SIG-M5 treated with dmso at 0.1 percent for 504 hours (cell line): ENCODE measurements at regions not wholly inside any gene's neighbourhood (a gene's known extent, or its start where the extent isn't known, plus 50 kb on each side); places are given as distances from the start of the nearest gene placed in this dataset.
A peak's percentile ranks its signal among the peaks of the same experiment; 100 is the strongest.

Experiments used
- DNase-seq: peaks from one replicate; lab custom pipeline; 2025; ENCODE audit not compliant: unreplicated experiment; lab: John Stamatoyannopoulos, UW

DNA sequence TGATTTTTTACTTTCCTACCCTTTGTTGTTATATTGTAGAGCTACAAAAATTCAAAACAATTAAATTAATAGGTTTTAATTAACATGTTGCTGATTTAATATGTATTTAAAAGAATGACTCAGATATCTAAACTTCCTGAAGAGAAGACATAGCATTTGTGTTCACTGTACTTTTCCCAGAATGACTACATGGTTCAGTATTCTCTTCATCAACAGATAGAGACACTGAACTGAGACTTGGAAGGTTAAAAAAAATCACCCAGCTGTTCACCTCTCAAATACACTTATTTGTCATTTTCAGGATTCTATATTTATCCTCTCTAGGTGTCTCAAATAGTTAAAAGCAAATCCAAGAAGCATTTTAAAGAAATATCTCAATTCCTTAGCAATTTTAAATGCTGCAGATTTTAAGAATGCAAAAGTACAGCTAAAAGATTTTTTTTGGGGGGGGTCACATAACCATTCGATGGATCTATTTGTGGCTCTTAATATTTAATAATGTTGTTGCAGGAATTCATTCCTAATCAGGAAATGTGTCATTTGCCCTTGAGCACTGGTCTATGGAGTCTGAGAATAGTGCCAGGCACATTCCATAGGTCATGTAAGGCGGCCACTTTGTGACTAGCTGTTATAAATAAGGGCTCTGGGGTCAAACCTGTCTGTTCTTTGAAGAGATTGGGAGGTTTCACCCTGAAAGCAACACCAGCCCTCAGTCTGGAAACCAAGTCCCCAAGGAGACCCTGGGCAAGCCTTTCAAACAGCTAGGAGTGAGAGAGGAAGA, 463.1 kb downstream of the NR2F1-AS1 start:
- no peak for DNase-seq

DNA sequence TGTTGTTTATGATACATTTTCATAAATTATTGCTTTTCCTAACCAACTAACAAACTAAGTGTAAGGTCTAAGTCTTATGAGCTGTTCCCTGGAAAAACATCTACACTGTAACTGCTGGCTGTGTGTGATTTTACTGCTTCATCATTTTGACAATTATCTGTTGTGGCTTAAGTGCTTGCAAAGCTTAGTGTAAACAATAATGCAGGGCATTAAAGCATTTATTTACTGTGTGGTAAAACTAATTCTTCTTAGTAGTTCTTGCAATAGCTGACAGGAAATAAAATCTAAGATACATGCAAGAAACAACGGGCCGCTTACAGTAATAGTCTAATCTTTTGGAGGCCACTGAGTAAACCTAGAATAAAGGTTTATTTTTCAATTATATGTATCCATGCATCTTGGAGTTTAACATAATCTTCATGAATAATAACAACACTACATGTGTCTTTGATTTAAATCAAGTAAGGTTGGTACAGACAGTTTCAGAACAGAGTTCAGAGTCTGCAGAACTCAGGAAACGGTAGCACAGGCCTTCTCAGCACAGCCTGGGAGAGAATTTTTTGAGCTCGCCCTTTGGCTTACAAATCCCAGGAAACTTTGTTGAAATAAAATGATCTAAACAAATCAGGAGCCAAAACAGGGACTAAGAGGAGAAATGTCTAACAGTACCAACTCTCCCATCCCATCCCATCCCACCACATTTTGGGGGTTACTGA, 473.1 kb downstream of the NR2F1-AS1 start:
- DNase-seq: no peak

GRCh38 chr5:93107141-93107540, 473.9 kb downstream of the NR2F1-AS1 start:
- DNase-seq: no peak

GRCh38 chr5:93101661-93102060, 479.4 kb downstream of the NR2F1-AS1 start:
- DNase-seq: no peak

- no peak for DNase-seq
Observed at GRCh38 chr5:93100976-93101375, 480.0 kb downstream of the NR2F1-AS1 start.

GRCh38 chr5:93100428-93100827, 480.6 kb downstream of the NR2F1-AS1 start:
- no peak for DNase-seq

- no peak for DNase-seq
Observed at GRCh38 chr5:93099902-93100347, 481.1 kb downstream of the NR2F1-AS1 start.

GRCh38 chr5:93096561-93096960, 484.5 kb downstream of the NR2F1-AS1 start:
- no peak for DNase-seq

DNA sequence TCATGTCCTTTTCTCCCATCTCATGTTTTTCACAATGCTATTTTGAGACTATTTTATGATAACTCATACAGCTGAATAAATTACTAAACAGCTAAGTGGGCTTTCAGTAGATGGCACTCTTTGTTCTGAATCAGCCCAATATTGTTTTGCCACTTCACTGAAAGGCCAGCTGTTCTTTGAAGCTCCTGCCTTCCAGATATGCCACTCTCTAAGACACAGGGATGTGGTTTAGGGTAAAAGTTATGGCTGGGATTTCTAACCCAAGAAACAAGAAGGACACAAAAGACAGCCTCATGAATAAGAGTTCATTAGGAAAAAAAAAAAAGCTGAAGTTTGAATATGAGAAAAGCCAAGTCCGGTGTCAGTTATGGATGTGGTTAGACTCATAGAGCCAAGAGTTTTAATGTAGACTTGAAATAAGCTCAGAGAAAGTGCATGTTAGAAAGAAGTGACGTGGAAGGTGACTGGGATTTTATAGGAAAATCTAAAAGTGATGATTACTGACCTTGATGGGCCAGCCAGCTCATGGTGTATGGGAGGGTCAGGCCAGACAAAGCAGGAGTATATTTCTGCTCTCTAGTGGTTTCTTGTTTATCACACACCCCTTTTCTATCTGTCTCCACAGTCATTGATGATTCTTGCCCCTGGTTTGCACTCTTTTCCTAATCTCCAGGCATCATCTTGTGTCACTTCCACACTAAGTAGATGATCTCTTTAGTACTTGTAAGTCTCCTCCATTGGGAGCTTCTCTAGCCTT, 488.5 kb downstream of the NR2F1-AS1 start:
- DNase-seq: no peak

DNA sequence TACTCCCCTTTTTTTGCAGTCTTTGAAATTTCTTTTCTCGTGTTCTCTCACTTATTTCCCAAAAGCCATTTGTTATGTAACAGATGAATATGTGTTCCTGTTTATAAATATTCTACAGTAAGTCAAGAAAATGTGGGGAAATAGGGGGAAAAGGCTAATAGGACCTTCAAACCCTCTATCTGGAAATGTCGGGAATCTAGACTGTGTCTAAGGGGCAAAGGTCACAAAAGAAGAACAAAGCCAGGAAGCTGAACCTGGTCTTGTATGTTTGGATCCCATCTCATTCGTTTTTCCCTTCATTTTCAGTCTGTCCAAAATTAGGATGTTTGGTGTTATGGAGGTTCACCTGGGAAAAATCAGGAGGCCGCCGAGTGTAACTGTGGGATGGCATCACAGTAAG, 490.3 kb downstream of the NR2F1-AS1 start:
- DNase-seq: no peak

DNA sequence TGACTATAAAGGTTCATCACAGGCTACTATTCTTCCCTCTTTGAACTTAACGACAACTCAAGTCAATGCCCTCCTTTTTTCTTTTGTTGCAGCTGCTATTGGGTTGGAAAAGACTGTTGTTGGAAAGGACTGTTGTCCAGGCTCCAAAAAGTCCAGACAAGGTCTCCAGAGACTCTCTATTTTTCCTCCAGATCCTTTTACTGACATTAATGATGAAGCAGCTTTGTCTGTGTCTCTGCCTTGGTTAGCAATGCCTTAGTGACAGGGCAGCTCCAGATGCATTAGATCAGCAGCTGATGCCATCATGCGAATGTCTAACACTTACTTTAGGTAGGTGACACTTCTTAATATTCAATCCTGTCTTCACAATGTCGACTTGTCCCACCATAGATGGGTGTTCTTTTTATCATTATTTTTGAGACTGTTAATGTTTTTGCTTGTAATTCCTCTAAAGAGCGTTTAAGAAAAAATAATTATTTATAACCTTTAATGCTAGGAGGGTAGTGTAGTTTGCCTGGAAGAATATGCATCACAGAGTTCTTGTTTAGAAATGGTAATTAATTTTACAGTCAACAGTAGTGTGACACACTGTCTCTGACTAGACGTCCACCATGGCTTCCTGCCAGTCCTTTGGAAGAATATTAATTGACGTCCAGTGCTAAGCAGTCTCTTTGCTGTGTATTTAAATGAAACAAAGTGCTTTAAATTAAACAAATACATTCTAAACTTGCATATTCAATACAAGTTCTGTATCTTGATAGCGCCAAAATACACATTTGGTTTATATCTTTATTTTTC, 492.2 kb downstream of the NR2F1-AS1 start:
- DNase-seq: no peak

DNA sequence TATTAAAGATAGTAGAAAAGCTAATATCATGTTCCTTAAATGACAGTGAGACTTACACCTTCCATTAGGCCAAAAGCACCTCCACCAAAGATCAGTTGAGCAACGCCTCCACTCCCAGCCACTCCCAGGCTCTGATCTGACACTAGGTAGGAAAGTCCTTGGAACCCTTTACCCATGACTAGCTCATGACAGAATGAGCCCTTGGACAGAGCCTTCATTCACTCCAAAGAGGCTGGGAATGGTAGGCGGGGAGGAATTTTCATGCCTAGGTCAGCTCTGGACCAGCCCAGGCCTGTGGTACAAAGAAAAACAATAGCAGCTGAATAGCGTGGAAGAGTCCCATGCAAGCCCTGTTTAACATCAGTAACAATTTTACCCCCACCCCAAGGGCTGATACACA, 493.7 kb downstream of the NR2F1-AS1 start:
- no peak for DNase-seq

DNA sequence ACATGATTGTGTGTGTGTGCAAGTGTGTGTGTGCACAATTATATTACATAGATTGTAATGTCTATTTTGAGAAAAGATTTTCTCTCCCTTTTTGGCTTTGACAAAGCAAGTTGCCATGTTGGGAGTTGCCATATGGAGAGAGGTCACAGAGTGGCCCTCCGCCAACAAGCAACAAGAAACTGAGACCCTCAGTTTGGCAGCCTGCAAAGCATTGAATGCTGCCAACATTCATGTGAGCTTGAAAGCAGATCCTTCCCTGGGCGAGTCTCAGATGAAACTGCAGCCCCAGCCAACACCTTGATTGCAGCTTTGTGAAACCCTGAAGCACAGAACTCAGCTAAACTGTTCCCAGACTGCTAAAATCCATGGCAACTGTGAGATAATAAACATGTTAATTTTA, 498.0 kb downstream of the NR2F1-AS1 start:
- DNase-seq: no peak

- DNase-seq: no peak
Observed at GRCh38 chr5:93079046-93079445, 502.0 kb downstream of the NR2F1-AS1 start.

GRCh38 chr5:93078082-93079038, 502.7 kb downstream of the NR2F1-AS1 start:
- DNase-seq: peak; percentile 21

DNA sequence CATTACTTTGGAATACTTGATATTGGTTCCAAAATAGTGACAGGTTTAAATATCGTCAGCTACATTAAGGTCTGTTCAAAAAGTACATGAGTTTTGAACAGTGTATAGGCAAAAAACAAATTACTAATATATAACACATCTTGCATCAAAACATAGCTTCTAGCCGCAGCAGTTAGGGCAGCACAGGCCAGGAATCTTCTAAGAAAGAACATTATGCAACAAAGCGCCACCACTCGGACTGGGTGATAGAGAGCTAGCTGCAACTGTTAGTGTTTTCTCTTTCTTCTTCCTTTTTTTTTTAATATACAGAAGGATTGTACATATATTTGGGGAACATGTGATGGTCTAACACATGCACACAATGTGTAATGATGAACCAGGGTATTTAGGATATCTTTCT, 504.5 kb downstream of the NR2F1-AS1 start:
- DNase-seq: no peak

DNA sequence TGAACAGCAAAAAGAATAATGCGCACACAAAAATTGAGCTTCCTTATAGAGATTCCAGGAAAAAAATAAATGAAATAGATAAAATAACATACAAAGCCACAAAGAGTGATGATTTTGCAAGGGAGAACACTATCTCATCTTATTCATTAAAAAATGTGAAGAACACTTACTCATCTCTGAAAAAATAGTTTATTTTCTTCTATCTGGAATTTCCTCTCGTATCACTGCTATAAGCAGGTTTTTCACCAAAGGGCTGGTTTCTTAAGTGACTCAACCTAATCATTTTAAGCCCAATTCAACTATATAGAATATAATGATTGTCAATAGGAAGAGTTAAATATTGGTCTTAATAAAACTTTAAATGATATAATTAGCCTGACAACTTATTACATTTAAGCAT, 504.9 kb downstream of the NR2F1-AS1 start:
- no peak for DNase-seq

DNA sequence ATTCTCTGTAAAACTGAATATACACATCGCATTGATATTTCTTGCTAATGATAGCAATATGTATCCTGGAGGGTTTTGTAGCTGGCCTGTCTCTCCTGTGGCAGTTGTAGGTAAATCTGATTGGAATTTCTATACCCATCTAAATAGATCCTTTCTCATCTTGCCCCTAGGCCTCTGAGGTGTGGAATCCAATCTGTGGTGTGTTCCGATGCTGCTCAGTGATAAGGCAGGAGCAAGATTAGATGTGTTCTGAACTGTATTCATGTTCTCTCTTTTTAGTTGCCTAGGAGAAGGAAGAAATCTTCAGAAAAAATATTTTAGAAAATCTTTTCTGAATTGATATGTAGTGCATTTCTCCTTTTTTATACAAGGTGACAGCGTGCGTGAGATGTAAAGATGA, 507.5 kb downstream of the NR2F1-AS1 start:
- no peak for DNase-seq

DNA sequence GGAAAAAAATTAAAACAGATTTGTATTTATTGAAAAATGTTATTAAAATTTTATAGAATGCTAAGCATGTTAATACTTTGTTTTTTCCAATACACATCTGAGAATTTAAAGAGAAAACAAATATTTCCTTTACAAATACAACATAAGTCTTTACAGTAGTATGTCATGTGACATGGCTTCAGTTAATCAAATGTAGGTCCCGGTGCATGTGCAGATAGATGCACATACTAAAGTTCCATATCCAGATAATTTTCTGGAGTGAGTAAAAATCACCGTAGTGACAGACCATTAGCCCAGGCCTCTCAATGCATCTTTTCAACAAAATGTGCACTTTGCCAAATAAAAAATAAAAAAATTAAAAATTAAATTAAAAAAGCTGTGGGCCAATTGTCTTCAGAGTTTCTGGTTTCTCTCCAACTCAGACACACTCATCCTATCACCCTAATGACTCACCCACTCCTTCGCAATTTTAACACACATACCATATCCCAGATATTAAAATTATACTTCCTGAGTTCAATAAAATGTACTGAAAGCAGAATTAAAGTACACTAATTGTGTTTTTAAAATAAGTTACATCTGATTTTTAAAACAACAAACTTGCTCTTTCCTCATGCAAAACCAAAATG, 508.1 kb downstream of the NR2F1-AS1 start:
- no peak for DNase-seq
